ENCODE measurements at regions not wholly inside any gene's neighbourhood (a gene's known extent, or its start where the extent isn't known, plus 50 kb on each side); places are given as distances from the start of the nearest gene placed in this dataset.

GRCh38 chr1:68378296-68379084, 71.3 kb downstream of the RPE65 start:
- no peak for DNase-seq

DNA sequence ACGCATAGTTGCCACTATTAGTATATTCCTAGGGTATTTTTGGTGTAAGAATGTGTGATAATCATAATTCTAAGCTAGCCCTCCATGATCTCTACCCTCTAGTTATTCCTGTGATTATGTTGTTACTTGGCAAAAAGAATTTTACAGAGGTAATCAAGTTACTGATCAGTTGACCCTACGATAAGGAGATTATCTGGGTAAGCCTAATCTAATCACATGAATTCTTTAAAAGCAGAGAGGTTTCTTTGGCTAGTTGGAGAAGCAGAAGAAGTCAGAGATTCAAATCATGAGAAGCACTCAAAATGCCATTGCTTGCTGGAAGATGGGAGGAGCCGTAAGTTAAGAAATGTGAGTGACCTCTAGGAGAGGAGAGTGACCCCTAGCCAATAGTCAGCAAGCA, 72.7 kb downstream of the RPE65 start:
- no peak for DNase-seq

DNA sequence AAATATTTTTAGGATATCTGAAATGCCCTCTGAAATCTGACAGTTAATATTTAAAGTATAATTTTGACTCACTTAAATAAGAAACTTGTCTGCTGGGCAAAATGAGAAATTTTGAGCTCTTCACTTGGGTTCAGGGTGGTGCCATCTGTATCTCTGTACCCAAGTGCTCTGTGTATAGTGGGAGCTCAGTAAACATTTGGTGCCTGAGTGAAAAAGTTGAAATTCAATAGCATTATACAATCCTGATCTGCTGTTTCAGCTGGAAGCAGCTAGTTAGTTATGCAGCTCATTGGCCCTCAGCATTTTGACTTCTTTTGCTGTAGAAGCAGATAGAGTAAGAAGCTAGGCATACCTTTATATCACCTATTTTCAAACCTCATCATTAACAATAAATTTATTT, 73.3 kb downstream of the RPE65 start:
- DNase-seq, result no peak

GRCh38 chr1:68375919-68376318, 73.8 kb downstream of the RPE65 start:
- no peak for DNase-seq

GRCh38 chr1:68373173-68373572, 76.6 kb downstream of the RPE65 start:
- no peak for DNase-seq

GRCh38 chr1:68372487-68372886, 77.3 kb downstream of the RPE65 start:
- no peak for DNase-seq

GRCh38 chr1:68370101-68370915, 79.4 kb downstream of the RPE65 start:
- DNase-seq, result no peak

GRCh38 chr1:68366572-68366971, 83.2 kb downstream of the RPE65 start:
- no peak for DNase-seq

DNA sequence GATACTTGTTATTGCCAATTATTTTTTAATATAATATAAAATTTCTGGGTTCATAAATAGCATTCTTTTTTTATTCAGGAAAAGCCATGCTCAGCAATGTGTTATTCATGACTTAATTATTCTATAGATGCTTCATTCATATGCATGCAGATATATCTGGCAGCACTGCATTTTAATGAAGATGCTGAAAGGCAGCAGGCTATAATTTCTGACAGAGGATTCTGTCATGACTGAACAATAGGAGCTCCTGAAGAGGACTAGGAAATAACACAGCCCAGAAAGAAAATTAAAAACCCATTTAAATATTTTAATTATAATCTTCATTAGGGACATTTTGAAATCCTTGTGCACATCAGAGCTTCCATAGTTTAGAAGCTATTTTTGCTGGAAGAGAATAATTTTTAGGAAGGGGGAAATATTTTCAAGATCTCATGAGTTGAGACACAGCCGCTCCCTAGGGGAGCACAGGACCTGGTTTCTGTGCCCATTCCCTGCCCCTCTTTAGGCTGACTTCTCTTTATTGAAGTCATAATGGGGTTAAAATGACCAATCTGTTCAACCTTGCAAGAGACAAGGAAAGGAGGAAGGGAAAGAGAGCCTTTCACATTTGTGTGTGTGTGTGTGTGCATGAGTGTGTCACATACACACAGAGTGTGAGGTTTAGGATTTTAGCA, 83.9 kb downstream of the RPE65 start:
- DNase-seq, result no peak

- no peak for DNase-seq
These were observed 86.4 kb downstream of the RPE65 start for GRCh38 chr1:68363339-68363738.

- no peak for DNase-seq
These were observed 88.3 kb downstream of the RPE65 start for GRCh38 chr1:68361346-68361910.

GRCh38 chr1:68359045-68359444, 90.7 kb downstream of the RPE65 start:
- no peak for DNase-seq

DNA sequence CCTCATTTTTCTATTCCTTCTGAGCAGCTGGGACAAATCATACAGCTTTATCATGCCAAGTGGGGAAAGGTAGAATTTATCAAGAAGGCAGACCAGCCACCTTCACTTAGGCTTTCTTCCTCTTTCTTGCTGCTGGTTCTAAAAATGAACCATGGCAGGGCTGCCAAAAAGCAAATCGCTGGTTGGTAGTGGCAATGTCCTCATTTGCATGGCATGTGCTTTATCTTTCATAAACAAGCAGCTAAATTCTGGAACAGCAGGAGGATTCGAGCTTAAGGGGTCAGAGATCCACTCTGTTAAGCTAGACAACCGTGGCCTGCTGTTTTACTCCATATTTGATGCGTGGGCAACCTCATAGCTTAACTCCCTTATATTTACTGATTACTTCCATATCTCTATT, 91.3 kb downstream of the RPE65 start:
- DNase-seq, result no peak

DNA sequence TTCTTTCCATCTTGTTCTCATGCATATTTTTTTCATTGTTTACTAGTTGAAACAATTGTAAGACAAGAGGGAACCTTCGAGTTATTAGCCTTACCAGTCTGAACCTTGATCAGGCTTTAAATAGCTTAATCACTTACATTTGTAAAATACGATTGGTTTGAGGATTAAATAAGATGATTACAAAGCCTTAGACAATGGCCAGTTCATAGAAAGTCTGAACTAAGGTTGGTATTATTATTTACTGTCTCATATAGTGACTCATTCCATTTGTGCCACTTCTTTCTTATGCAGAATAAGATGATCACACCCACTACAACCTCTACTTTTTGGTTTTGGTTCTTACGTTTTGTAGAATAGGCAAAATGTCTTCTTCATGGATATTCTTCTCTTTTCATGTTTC, 94.1 kb downstream of the RPE65 start:
- DNase-seq, result no peak

DNA sequence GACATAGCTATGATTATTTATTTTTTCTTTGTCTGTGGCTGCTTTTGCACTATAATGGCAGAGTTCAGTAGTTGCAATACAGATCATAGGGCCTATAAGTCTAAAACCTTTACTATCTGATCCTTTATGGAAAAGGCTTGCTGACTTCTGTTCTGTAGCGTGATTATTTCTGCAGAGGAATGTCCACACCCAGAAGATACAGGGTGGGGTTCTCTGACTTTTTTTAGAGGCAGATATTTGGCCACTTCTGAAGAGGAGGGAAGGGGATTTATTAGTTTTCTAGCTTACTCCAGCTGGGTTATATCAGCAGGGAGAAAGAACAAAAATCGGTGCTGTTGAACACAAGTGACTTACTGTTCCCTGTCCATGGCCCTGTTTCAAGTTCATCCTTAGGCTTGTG, 97.6 kb downstream of the RPE65 start:
- no peak for DNase-seq

DNA sequence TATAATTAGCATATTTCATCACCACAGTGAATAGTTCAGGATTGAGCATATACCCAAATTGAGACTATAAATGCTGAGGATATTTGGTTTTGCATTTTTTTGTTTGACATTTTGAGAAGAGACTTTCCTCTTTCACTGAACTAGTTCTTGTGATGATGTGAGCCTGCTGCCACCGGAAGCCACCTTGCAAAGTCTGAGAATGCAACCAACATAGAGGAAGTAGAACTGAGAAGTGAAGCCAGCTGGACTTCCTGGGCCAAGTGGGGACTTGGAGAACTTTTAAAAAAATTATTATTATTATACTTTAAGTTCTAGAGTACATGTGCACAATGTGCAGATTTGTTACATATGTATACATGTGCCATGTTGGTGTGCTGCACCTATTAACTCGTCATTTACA, 102.3 kb downstream of the RPE65 start:
- no peak for DNase-seq

GRCh38 chr1:68346188-68346808, 103.5 kb downstream of the RPE65 start:
- no peak for DNase-seq

DNA sequence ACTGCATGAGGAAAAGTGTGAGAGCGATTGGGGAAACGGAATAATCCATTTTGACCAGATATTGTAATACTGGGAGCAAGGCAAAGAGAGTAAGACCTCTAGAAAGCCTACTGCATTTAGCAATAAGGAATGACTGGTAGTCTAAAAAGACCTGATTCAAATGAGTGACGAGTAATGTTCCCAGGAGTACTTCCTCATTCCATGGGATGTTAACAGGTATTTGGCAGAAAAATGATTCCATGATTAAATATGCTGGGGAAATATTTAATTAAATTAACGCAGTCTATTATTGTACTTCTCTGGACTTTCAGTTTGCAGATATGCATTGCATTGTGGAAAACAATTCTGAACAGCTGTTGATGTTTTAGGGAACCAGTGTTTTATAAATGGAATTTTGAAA, 105.5 kb downstream of the RPE65 start:
- DNase-seq, result no peak

GRCh38 chr1:68340951-68341350, 108.6 kb upstream of the WLS start:
- no peak for DNase-seq

- DNase-seq, result no peak
These were observed 107.2 kb upstream of the WLS start for GRCh38 chr1:68339505-68339904.

- no peak for DNase-seq
These were observed 105.8 kb upstream of the WLS start for GRCh38 chr1:68338081-68338480.

- no peak for DNase-seq
These were observed 99.7 kb upstream of the WLS start for GRCh38 chr1:68332041-68332440.

Data from left hindlimb (tissue), 1 donor.